H9 (cell line): ENCODE measurements at regions not wholly inside any gene's neighbourhood (a gene's known extent, or its start where the extent isn't known, plus 50 kb on each side); places are given as distances from the start of the nearest gene placed in this dataset.

Experiments used
- DNase-seq: peaks from one replicate; pipeline ENCODE4 v3.0.0-alpha.2; 2017
- H2AFZ ChIP-seq: one replicate; pipeline ENCODE4 v1.6.1; 2013; ENCODE audit warnings: mild to moderate bottlenecking, low read length, control low read depth, moderate library complexity
- H2AK5ac ChIP-seq: 2 replicates; pipeline ENCODE4 v1.6.1; 2013; ENCODE audit warnings: low read length, control low read depth, mixed read lengths; ENCODE audit not compliant: insufficient read length
- H2BK120ac ChIP-seq: one replicate; pipeline ENCODE4 v1.6.1; 2013; ENCODE audit warnings: low read depth, mild to moderate bottlenecking, low read length, control low read depth, inconsistent platforms; ENCODE audit not compliant: poor library complexity, severe bottlenecking
- H2BK12ac ChIP-seq: 2 replicates; pipeline ENCODE4 v1.6.1; 2013; ENCODE audit warnings: low read length, control low read depth, mixed read lengths, low read depth; ENCODE audit not compliant: insufficient read length
- H2BK15ac ChIP-seq: 2 replicates; pipeline ENCODE4 v1.6.1; 2013; ENCODE audit warnings: low read depth, low read length, control low read depth
- H2BK20ac ChIP-seq: one replicate; pipeline ENCODE4 v1.6.1; 2013; ENCODE audit warnings: low read depth, mild to moderate bottlenecking, low read length, control low read depth, inconsistent platforms; ENCODE audit not compliant: poor library complexity, severe bottlenecking
- H2BK5ac ChIP-seq: 2 replicates; pipeline ENCODE4 v1.6.1; 2013; ENCODE audit warnings: low read length, control low read depth, mixed read lengths; ENCODE audit not compliant: insufficient read length
- H3K14ac ChIP-seq: 2 replicates; pipeline ENCODE4 v1.6.1; 2013; ENCODE audit warnings: low read length, control low read depth; ENCODE audit not compliant: insufficient read depth
- H3K18ac ChIP-seq: 2 replicates; pipeline ENCODE4 v1.6.1; 2013; ENCODE audit warnings: low read depth, mild to moderate bottlenecking, mixed read lengths, low read length, control low read depth; ENCODE audit not compliant: insufficient read length
- H3K23ac ChIP-seq: 2 replicates; pipeline ENCODE4 v1.6.1; 2013; ENCODE audit warnings: low read length, control low read depth, mixed read lengths, low read depth; ENCODE audit not compliant: insufficient read length
- H3K23me2 ChIP-seq: 2 replicates; pipeline ENCODE4 v1.6.1; 2013; ENCODE audit warnings: low read depth, mild to moderate bottlenecking, mixed read lengths, low read length, control low read depth; ENCODE audit not compliant: insufficient read length, poor library complexity, severe bottlenecking
- H3K27ac ChIP-seq: 2 replicates; pipeline ENCODE4 v1.5.1; 2013; ENCODE audit warnings: low read length, control low read depth, mixed read lengths, low read depth; ENCODE audit not compliant: insufficient read length
- H3K27me3 ChIP-seq: 2 replicates; pipeline ENCODE4 v1.6.1; 2013; ENCODE audit warnings: low read length, control low read depth, inconsistent platforms; ENCODE audit not compliant: insufficient read depth
- H3K4ac ChIP-seq: 2 replicates; pipeline ENCODE4 v1.6.1; 2013; ENCODE audit warnings: low read depth, mild to moderate bottlenecking, control low read depth, inconsistent platforms, low read length, moderate library complexity
- H3K4me1 ChIP-seq: 2 replicates; pipeline ENCODE4 v1.6.1; 2013; ENCODE audit warnings: low read length, control low read depth, inconsistent platforms; ENCODE audit not compliant: insufficient read depth
- H3K4me2 ChIP-seq: 2 replicates; pipeline ENCODE4 v1.6.1; 2013; ENCODE audit warnings: low read length, control low read depth, mixed read lengths; ENCODE audit not compliant: insufficient read length, insufficient read depth
- H3K56ac ChIP-seq: 2 replicates; pipeline ENCODE4 v1.6.1; 2013; ENCODE audit warnings: low read depth, mild to moderate bottlenecking, mixed read lengths, low read length, control low read depth; ENCODE audit not compliant: insufficient read length
- H3K79me1 ChIP-seq: 2 replicates; pipeline ENCODE4 v1.6.1; 2013; ENCODE audit warnings: low read depth, mild to moderate bottlenecking, moderate library complexity, low read length, control low read depth, inconsistent platforms; ENCODE audit not compliant: insufficient read depth, poor library complexity, severe bottlenecking
- H3K79me2 ChIP-seq: 2 replicates; pipeline ENCODE4 v1.6.1; 2013; ENCODE audit warnings: low read length, control low read depth, inconsistent platforms; ENCODE audit not compliant: insufficient read depth
- H3K9ac ChIP-seq: 2 replicates; pipeline ENCODE4 v1.6.1; 2013; ENCODE audit warnings: low read length, control low read depth, mixed read lengths; ENCODE audit not compliant: insufficient read length; ENCODE audit errors: extremely low read depth
- H3K9me3 ChIP-seq: one replicate; pipeline ENCODE4 v1.6.1; 2013; ENCODE audit warnings: low read depth, low read length, inconsistent platforms; ENCODE audit not compliant: control insufficient read depth
- H3T11ph ChIP-seq: one replicate; pipeline ENCODE4 v1.6.1; 2013; ENCODE audit warnings: mild to moderate bottlenecking, low read length, control low read depth, inconsistent platforms
- H4K20me1 ChIP-seq: one replicate; pipeline ENCODE4 v1.6.1; 2013; ENCODE audit not compliant: control insufficient read depth, insufficient read length, insufficient read depth
- H4K5ac ChIP-seq: 2 replicates; pipeline ENCODE4 v1.6.1; 2013; ENCODE audit warnings: low read depth, mild to moderate bottlenecking, mixed read lengths, low read length, control low read depth; ENCODE audit not compliant: insufficient read length
- H4K8ac ChIP-seq: replicated peaks from 2 replicates; pipeline ENCODE4 v1.6.1; 2013; ENCODE audit warnings: low read length, control low read depth, mixed read lengths, low read depth; ENCODE audit not compliant: insufficient read length
- H4K91ac ChIP-seq: 2 replicates; pipeline ENCODE4 v1.6.1; 2013; ENCODE audit warnings: low read depth, mild to moderate bottlenecking, moderate library complexity, mixed read lengths, low read length, control low read depth; ENCODE audit not compliant: insufficient read length
- H3K27ac Mint-ChIP-seq, 3 experiments: 2 replicates in 2 of 3; 3 replicates in 1 of 3; pipeline ENCODE4 v1.8.0; 2020 to 2021; ENCODE audit warnings: mixed read lengths in 3 of 3, mild to moderate bottlenecking in 1 of 3, moderate library complexity in 1 of 3
- H3K27me3 Mint-ChIP-seq: 2 replicates; pipeline ENCODE4 v1.8.0; 2021; ENCODE audit warnings: low read depth, mild to moderate bottlenecking, moderate library complexity, mixed read lengths
- H3K36me3 Mint-ChIP-seq, 3 experiments: 2 replicates in 2 of 3; 3 replicates in 1 of 3; pipeline ENCODE4 v1.8.0; 2020 to 2021; ENCODE audit warnings: low read depth in 3 of 3, mixed read lengths in 3 of 3; ENCODE audit not compliant: insufficient read depth in 1 of 3
- H3K4me1 Mint-ChIP-seq, 2 experiments: 2 replicates each; pipeline ENCODE4 v1.8.0; 2020; ENCODE audit warnings: mixed read lengths in 2 of 2
- H3K4me3 Mint-ChIP-seq, 2 experiments: 2 replicates in 1 of 2; 3 replicates in 1 of 2; pipeline ENCODE4 v1.8.0; 2020 to 2021; ENCODE audit warnings: mild to moderate bottlenecking in 2 of 2, mixed read lengths in 2 of 2, moderate library complexity in 1 of 2
- H3K9me3 Mint-ChIP-seq, 2 experiments: 2 replicates in 1 of 2; 3 replicates in 1 of 2; pipeline ENCODE4 v1.8.0; 2020; ENCODE audit warnings: mild to moderate bottlenecking in 2 of 2, mixed read lengths in 2 of 2, moderate library complexity in 1 of 2
- CTCF ChIP-seq: fragments of 200-600 bp; sonication (generic); conservative IDR thresholded peaks from 3 replicates; pipeline ENCODE4 v1.8.0; 2021; ENCODE audit warnings: antibody characterized with exemption, mild to moderate bottlenecking
- WGBS: extraction: QIAGEN DNeasy Blood & Tissue Kit; methylation state at CpG from one replicate; pipeline ENCODE4 v1.1.7; 2013; ENCODE audit warnings: missing lambda C conversion rate, low lambda C conversion rate, mixed read lengths; ENCODE audit not compliant: insufficient read length; ENCODE audit errors: extremely low coverage; 5-methylcytosine and 5-hydroxymethylcytosine counted together

- Histone ChIP-seq H2AK5ac (no peak overlapping the region), H2BK15ac (no peak overlapping the region), H3K79me2 (no peaks in the 10 kb centered on the region), H3K14ac (no peak overlapping the region), H2BK20ac (no peak overlapping the region), H3K4me1 (no peaks in the 10 kb centered on the region), H2BK120ac (no peak overlapping the region), H3K27me3 (no peaks in the 10 kb centered on the region), H3K23me2 (no peaks in the 10 kb centered on the region), H3T11ph (no peak overlapping the region), H3K4me2 (no peak overlapping the region), H3K79me1 (no peaks in the 10 kb centered on the region), H3K23ac (no peak overlapping the region), H3K56ac (no peak overlapping the region), H3K4ac (no peak overlapping the region), H4K20me1 (no peaks in the 10 kb centered on the region), H3K27ac (no peak overlapping the region), H3K9ac (no peak overlapping the region), H2BK5ac (no peak overlapping the region), H2BK12ac (no peak overlapping the region), H2AFZ (no peak overlapping the region), H3K18ac (no peak overlapping the region), H4K91ac (no peak overlapping the region), H4K5ac (no peak overlapping the region), H3K9me3 (no peaks in the 10 kb centered on the region), H4K8ac (no peak overlapping the region)
- peaks cover 0 to 2% of the 10 kb centered on the region in 2 experiments; a peak in 1 of 5 replicates for H3K9me3 Mint-ChIP-seq
- no peak overlapping the region for H3K4me3 Mint-ChIP-seq
- DNase-seq = no peak
- peaks cover 0 to under 1% of the 10 kb centered on the region in 2 experiments; a peak in 1 of 4 replicates for H3K4me1 Mint-ChIP-seq
- no CpG with 5 or more reads among the region's 3 CpGs for WGBS
- H3K27ac Mint-ChIP-seq = no peak overlapping the region
- no peaks in the 10 kb centered on the region for H3K36me3 Mint-ChIP-seq
- no peaks in the 10 kb centered on the region for H3K27me3 Mint-ChIP-seq
- no peak for TF ChIP-seq CTCF
These were observed 100.8 kb upstream of the CXorf66 start for GRCh38 chrX:140065961-140066662.
